Calu3 (cell line): ENCODE measurements at regions not wholly inside any gene's neighbourhood (a gene's known extent, or its start where the extent isn't known, plus 50 kb on each side); places are given as distances from the start of the nearest gene placed in this dataset.

Experiments used
- BruUV-seq: library from RNA; stranded (reverse); fragments of 400-500 nt; replicated peaks from 2 replicates; lab custom pipeline; 2021; lab: Mats Ljungman, UMichigan
- CTCF ChIA-PET: fragments of 300-600 bp; sonication (Branson Sonifier 250); formaldehyde crosslinking; loops from one replicate; lab custom pipeline; 2022; ENCODE audit warnings: antibody characterized with exemption; lab: Charles Lee
- DNase-seq: peaks from one replicate; pipeline ENCODE4 v3.0.0; 2022
- H3K27ac Mint-ChIP-seq: one replicate; pipeline ENCODE4 v1.8.0; 2022; ENCODE audit warnings: mixed read lengths; ENCODE audit not compliant: unreplicated experiment
- H3K27me3 Mint-ChIP-seq: one replicate; pipeline ENCODE4 v1.8.0; 2022; ENCODE audit warnings: mixed read lengths; ENCODE audit not compliant: unreplicated experiment
- H3K36me3 Mint-ChIP-seq: one replicate; pipeline ENCODE4 v1.8.0; 2022; ENCODE audit warnings: mild to moderate bottlenecking, moderate library complexity, mixed read lengths; ENCODE audit not compliant: insufficient read depth, unreplicated experiment
- H3K4me1 Mint-ChIP-seq: one replicate; pipeline ENCODE4 v1.8.0; 2022; ENCODE audit warnings: mild to moderate bottlenecking, low read depth, mixed read lengths; ENCODE audit not compliant: unreplicated experiment
- H3K4me3 Mint-ChIP-seq: one replicate; pipeline ENCODE4 v1.8.0; 2022; ENCODE audit warnings: mild to moderate bottlenecking, low read depth, moderate library complexity, mixed read lengths; ENCODE audit not compliant: unreplicated experiment
- H3K9me3 Mint-ChIP-seq: one replicate; pipeline ENCODE4 v1.8.0; 2022; ENCODE audit warnings: low read depth, mixed read lengths; ENCODE audit not compliant: unreplicated experiment
- intact Hi-C: fragments of 100-400 bp; cut with micrococcal nuclease; formaldehyde crosslinking; loops from one replicate; pipeline ENCODE4 v1.10.0; 2022; ENCODE audit not compliant: unreplicated experiment
- TF ChIP-seq, protein P1 (sequence below): fragments of 200-600 bp; IDR thresholded peaks from one replicate; pipeline ENCODE4 v1.8.0; 2022; ENCODE audit warnings: antibody characterized with exemption; ENCODE audit not compliant: unreplicated experiment

DNA sequence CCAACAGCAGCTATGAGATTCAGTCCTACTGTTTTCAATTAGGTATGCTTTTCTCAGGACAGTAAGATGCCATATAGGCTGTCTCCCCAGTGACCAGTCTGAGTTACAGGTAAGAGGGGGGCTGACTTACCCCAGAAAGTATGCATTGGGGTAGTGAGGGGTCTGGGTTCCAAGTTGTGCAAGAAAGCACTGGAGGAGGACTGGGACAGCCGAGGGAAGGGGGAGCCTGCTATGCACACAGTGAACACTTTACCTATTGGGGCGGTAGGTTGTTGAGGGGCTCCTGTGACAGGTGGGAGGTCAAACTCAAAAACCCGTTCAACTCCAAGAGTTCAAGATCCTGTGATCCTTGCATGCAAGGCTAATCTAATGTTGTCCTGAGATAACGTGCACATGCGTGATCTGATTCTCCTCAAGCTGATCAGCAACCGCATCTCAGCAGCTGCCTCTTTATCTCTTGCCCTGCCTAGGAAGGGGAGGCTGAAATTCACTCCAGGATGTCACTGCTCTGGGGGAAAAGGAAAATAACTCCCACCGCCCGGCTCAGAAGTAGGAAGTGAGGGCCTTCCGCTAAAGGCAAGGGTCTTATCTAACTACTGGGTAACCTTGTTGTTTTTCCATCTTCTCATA, 108.8 kb upstream of the KIT start:
- Mint-ChIP-seq H3K27me3 (peaks cover 8% of the 10 kb centered on the region), H3K27ac (no peak overlapping the region), H3K36me3 (no peaks in the 10 kb centered on the region), H3K9me3 (no peaks in the 10 kb centered on the region), H3K4me1 (no peaks in the 10 kb centered on the region), H3K4me3 (no peak overlapping the region)
- no peak for DNase-seq
- intact Hi-C loops: no loop called here
- BruUV-seq: no TSS peak
- CTCF ChIA-PET: no interaction called here
- TF ChIP-seq, protein P1, sequence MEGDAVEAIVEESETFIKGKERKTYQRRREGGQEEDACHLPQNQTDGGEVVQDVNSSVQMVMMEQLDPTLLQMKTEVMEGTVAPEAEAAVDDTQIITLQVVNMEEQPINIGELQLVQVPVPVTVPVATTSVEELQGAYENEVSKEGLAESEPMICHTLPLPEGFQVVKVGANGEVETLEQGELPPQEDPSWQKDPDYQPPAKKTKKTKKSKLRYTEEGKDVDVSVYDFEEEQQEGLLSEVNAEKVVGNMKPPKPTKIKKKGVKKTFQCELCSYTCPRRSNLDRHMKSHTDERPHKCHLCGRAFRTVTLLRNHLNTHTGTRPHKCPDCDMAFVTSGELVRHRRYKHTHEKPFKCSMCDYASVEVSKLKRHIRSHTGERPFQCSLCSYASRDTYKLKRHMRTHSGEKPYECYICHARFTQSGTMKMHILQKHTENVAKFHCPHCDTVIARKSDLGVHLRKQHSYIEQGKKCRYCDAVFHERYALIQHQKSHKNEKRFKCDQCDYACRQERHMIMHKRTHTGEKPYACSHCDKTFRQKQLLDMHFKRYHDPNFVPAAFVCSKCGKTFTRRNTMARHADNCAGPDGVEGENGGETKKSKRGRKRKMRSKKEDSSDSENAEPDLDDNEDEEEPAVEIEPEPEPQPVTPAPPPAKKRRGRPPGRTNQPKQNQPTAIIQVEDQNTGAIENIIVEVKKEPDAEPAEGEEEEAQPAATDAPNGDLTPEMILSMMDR: no peak

DNA sequence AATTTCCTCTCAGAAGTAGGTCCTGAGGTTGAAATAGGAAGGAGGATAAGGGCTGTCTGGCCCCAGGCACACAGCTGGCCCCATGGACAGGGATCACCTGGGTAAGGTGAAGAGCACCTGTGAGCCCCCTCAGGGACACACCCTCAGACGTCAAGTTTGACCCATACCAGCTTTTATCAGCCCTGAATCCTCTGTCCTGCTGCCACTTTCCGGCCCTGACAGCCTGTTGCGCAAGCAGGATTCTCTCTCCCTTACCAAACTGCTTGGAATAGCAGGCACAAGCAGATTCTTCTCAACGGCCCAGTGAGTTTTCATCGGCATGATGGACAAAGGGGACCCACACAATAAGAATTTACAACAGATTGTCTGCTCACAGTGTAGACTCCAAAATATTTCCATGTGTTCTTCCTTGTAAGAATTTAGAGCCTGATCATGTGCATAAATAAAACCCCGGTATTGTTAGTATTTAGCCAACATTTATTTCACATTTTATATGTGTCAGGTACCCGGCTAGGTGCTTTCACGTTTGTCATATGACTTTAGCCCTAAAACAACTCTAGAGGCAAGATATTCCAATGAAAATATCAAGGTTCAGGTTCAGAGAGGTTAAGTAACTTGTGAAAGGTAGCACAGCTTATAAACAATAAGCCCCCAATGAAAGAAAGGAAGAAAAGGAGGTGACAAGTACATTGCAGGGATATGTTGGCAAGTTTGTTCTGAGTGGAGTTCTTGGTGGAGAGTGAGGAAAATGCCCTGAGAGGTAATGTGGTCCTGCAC, 107.2 kb upstream of the KIT start:
- Mint-ChIP-seq H3K27ac (no peak overlapping the region), H3K27me3 (no peaks in the 10 kb centered on the region), H3K9me3 (no peaks in the 10 kb centered on the region), H3K36me3 (no peaks in the 10 kb centered on the region), H3K4me1 (no peaks in the 10 kb centered on the region), H3K4me3 (no peak overlapping the region)
- CTCF ChIA-PET: no interaction called here
- DNase-seq: no peak
- intact Hi-C loops: no loop called here
- BruUV-seq: no TSS peak
- TF ChIP-seq, protein P1: no peak

DNA sequence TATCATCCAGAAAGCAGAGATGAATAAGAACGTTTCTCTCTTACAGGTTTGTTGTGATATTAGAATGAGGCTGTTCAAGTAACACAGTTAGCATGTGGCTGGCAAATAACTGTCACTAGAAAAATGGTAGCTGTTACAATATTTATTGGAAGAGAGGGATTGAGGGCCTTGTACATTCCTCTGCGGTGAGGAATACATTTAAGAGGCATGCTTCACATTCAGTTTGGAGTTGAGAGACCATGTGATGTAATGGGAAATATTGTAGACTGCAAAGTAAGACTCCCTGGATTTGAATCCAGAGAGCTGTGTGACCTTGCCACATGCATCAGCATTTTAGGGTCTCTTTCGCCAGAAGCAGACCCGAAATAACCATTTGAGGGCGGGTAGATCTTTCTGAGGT, 104.8 kb upstream of the KIT start:
- Mint-ChIP-seq H3K36me3 (no peaks in the 10 kb centered on the region), H3K27me3 (no peaks in the 10 kb centered on the region), H3K4me1 (peaks cover 9% of the 10 kb centered on the region), H3K9me3 (no peaks in the 10 kb centered on the region), H3K4me3 (no peak overlapping the region), H3K27ac (no peak overlapping the region)
- TF ChIP-seq, protein P1: no peak
- BruUV-seq: no TSS peak
- DNase-seq: no peak
- CTCF ChIA-PET: no interaction called here
- intact Hi-C loops: no loop called here

DNA sequence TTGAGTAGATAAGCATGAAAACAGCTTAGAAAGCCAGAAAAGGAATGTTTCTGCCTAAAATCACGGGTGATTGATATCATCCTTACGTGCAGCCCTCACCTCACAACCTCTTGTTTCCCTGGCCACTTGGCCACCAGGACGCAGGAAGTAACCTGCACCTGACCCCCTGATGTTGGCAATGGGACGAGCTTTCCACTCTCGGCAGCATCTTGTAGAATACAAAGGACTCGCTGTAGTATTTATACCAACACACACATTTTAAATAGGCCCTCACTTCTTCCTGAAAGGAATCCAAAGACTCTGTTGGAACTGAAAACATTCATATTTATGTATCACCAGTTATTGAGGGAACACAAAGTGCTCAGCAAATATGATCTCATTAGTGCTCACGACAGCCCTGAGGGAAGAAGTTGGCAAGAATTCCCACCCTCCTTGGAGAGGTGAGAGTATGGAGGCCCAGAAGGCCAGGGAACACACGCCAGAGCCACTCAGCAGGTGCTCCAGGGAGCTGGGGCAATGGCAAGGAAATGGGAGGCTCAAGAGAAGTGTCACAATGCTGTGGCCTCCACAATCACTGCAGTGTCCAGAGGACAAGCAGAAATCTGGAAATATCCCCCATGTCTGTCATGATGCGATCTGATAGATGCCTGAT, 103.3 kb upstream of the KIT start:
- H3K4me1 Mint-ChIP-seq: peaks cover 24% of the 10 kb centered on the region
- no peaks in the 10 kb centered on the region for H3K36me3 Mint-ChIP-seq
- no peaks in the 10 kb centered on the region for H3K27me3 Mint-ChIP-seq
- TF ChIP-seq, protein P1: no peak
- no peak for DNase-seq
- BruUV-seq: no TSS peak
- intact Hi-C loops: no loop called here
- no peak overlapping the region for H3K27ac Mint-ChIP-seq
- H3K9me3 Mint-ChIP-seq: peaks cover 2% of the 10 kb centered on the region
- CTCF ChIA-PET: no interaction called here
- no peak overlapping the region for H3K4me3 Mint-ChIP-seq
